C4-2B (cell line): ENCODE measurements at regions not wholly inside any gene's neighbourhood (a gene's known extent, or its start where the extent isn't known, plus 50 kb on each side); places are given as distances from the start of the nearest gene placed in this dataset.

Source experiments
- CTCF ChIP-seq: fragments of 450-650 bp; conservative IDR thresholded peaks from 2 replicates; pipeline ENCODE4 v1.5.1; 2017; ENCODE audit warnings: mild to moderate bottlenecking
- ZFX ChIP-seq: fragments of 450-650 bp; IDR thresholded peaks from 2 replicates; pipeline ENCODE4 v1.6.1; 2017

DNA sequence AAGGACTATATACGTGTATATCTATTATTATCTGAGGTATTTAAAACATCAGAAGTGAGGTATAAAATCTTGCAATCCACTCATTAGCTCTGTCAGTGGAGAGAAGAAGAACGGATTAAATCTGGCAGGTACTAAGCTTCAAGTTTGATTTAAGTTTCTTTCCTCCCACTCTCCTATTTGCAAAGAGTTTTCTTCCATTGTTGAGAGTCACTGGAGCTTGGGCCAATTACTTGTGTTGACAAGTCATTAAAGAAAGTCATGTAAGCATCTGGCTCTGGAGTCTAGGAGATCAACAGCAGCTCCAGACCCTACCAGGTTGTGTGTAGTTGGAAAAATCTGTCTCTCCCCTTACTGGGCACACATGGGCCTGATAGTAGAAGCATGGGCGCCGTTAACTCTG is 476.8 kb upstream of the SMARCA2 start:
- TF ChIP-seq CTCF (no peak), ZFX (no peak)
